ENCODE measurements at regions not wholly inside any gene's neighbourhood (a gene's known extent, or its start where the extent isn't known, plus 50 kb on each side); places are given as distances from the start of the nearest gene placed in this dataset.

GRCh38 chr13:61563645-61564044, 148.0 kb upstream of the PCDH20 start:
- no peak for TF ChIP-seq CTCF (IDR thresholded peaks at IDR 0.05; ENCODE audit: poor library complexity)
- TF ChIP-seq EZH2 (IDR thresholded peaks at IDR 0.05; ENCODE audit: borderline replicate concordance): no peak
- no peak for TF ChIP-seq EZH2phosphoT487 (IDR thresholded peaks at IDR 0.05; ENCODE audit: low read depth, severe bottlenecking, unreplicated experiment)

Data from hepatocyte (in vitro differentiated cells).